Caco-2 (cell line): ENCODE measurements at regions not wholly inside any gene's neighbourhood (a gene's known extent, or its start where the extent isn't known, plus 50 kb on each side); places are given as distances from the start of the nearest gene placed in this dataset.

Experiments
- BruUV-seq: library from RNA; stranded (reverse); fragments of 400-500 nt; replicated peaks from 2 replicates; lab custom pipeline; 2021; lab: Mats Ljungman, UMichigan
- CTCF ChIA-PET: fragments of 300-600 bp; sonication (Branson Sonifier 250); formaldehyde crosslinking; loops from one replicate; lab custom pipeline; 2022; ENCODE audit warnings: antibody characterized with exemption; lab: Charles Lee
- POLR2A ChIA-PET: fragments of 300-600 bp; sonication (Branson Sonifier 250); formaldehyde crosslinking; loops from one replicate; lab custom pipeline; 2022; ENCODE audit warnings: antibody characterized with exemption; lab: Charles Lee
- DNase-seq, 2 experiments: peaks; one replicate each; pipeline versions ENCODE4 v3.0.0 to v3.0.0-alpha.2; 2020 to 2022
- H3K27me3 ChIP-seq: replicated peaks from 2 replicates; pipeline ENCODE4 v1.6.0; 2011; ENCODE audit warnings: low read length; ENCODE audit not compliant: control insufficient read depth, insufficient read depth
- H3K36me3 ChIP-seq: 2 replicates; pipeline ENCODE4 v1.5.1; 2011; ENCODE audit warnings: low read length; ENCODE audit not compliant: control insufficient read depth, insufficient read depth
- H3K4me1 ChIP-seq: fragments of 250-450 bp; sonication (Bioruptor Pico); 2 replicates; pipeline ENCODE4 v1.5.1; 2020; ENCODE audit warnings: mild to moderate bottlenecking
- H3K4me3 ChIP-seq: 2 replicates; pipeline ENCODE4 v1.5.1; 2011; ENCODE audit warnings: low read depth, mild to moderate bottlenecking, control low read depth, low read length
- H3K9me3 ChIP-seq: fragments of 250-450 bp; sonication (Bioruptor Pico); 2 replicates; pipeline ENCODE4 v1.5.1; 2020; ENCODE audit warnings: mild to moderate bottlenecking, moderate library complexity
- H3K27ac Mint-ChIP-seq: one replicate; pipeline ENCODE4 v1.8.0; 2022; ENCODE audit warnings: mixed read lengths; ENCODE audit not compliant: unreplicated experiment
- H3K27me3 Mint-ChIP-seq: one replicate; pipeline ENCODE4 v1.8.0; 2022; ENCODE audit warnings: mixed read lengths; ENCODE audit not compliant: insufficient read depth, unreplicated experiment
- H3K36me3 Mint-ChIP-seq: one replicate; pipeline ENCODE4 v1.8.0; 2022; ENCODE audit warnings: mild to moderate bottlenecking, mixed read lengths; ENCODE audit not compliant: insufficient read depth, unreplicated experiment
- H3K4me1 Mint-ChIP-seq: one replicate; pipeline ENCODE4 v1.8.0; 2022; ENCODE audit warnings: low read depth, mixed read lengths; ENCODE audit not compliant: unreplicated experiment
- H3K4me3 Mint-ChIP-seq: one replicate; pipeline ENCODE4 v1.8.0; 2022; ENCODE audit warnings: mild to moderate bottlenecking, moderate library complexity, mixed read lengths; ENCODE audit not compliant: unreplicated experiment
- H3K9me3 Mint-ChIP-seq: one replicate; pipeline ENCODE4 v1.8.0; 2022; ENCODE audit warnings: mixed read lengths; ENCODE audit not compliant: unreplicated experiment
- intact Hi-C: fragments of 100-400 bp; cut with micrococcal nuclease; formaldehyde crosslinking; loops from one replicate; pipeline ENCODE4 v1.10.0; 2022; ENCODE audit not compliant: unreplicated experiment
- TF ChIP-seq, protein P1 (sequence below), 2 experiments: fragments of 200-600 bp in 1 of 2; IDR thresholded peaks; 1 replicate in 1 of 2; 2 replicates in 1 of 2; pipeline versions ENCODE4 v1.5.1 to v1.8.0; 2011 to 2022; ENCODE audit warnings: antibody characterized with exemption in 1 of 2, control low read depth in 1 of 2, inconsistent platforms in 1 of 2, low read depth in 1 of 2, low read length in 1 of 2, mild to moderate bottlenecking in 1 of 2, moderate library complexity in 1 of 2; ENCODE audit not compliant: insufficient read depth in 1 of 2, severe bottlenecking in 1 of 2, unreplicated experiment in 1 of 2

DNA sequence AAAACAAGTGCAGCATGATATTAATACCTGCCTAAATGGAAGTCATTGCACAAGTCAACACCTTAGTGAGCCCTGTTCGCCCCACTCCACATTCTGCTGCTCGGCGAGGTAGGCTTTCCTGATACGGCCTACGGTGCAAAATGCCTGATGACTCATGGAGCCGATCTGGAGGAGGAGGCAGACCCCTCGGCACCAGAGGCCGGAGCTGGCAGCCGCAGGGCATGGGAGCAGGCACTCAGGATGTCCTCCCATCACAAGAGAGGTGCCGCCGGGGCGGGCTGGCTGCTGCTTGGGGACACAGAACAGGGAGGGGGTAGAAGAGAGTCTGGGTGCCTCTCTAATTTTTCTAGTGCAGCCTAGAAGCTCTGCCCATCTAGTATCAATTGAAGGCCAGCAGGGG lies 418.5 kb upstream of the MGMT start:
- no TSS peak for BruUV-seq
- H3K9me3 Mint-ChIP-seq, result no peaks in the 10 kb centered on the region
- ChIA-PET POLR2A (no interaction called here), CTCF (no interaction called here)
- no peak overlapping the region for H3K4me3 ChIP-seq
- intact Hi-C loops, result no loop called here
- H3K27me3 Mint-ChIP-seq, result peaks cover 21% of the 10 kb centered on the region
- H3K27ac Mint-ChIP-seq, result no peak overlapping the region
- no peak for DNase-seq
- no peaks in the 10 kb centered on the region for H3K36me3 ChIP-seq
- no peaks in the 10 kb centered on the region for H3K4me1 ChIP-seq
- H3K4me1 Mint-ChIP-seq, result no peaks in the 10 kb centered on the region
- TF ChIP-seq, protein P1, sequence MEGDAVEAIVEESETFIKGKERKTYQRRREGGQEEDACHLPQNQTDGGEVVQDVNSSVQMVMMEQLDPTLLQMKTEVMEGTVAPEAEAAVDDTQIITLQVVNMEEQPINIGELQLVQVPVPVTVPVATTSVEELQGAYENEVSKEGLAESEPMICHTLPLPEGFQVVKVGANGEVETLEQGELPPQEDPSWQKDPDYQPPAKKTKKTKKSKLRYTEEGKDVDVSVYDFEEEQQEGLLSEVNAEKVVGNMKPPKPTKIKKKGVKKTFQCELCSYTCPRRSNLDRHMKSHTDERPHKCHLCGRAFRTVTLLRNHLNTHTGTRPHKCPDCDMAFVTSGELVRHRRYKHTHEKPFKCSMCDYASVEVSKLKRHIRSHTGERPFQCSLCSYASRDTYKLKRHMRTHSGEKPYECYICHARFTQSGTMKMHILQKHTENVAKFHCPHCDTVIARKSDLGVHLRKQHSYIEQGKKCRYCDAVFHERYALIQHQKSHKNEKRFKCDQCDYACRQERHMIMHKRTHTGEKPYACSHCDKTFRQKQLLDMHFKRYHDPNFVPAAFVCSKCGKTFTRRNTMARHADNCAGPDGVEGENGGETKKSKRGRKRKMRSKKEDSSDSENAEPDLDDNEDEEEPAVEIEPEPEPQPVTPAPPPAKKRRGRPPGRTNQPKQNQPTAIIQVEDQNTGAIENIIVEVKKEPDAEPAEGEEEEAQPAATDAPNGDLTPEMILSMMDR (IDR thresholded peaks at IDR 0.05; ENCODE audit: insufficient read depth in 1 of 2, low read depth in 1 of 2, low read length in 1 of 2, severe bottlenecking in 1 of 2, unreplicated experiment in 1 of 2), result no peak
- H3K9me3 ChIP-seq, result no peaks in the 10 kb centered on the region
- no peak overlapping the region for H3K4me3 Mint-ChIP-seq
- no peaks in the 10 kb centered on the region for H3K36me3 Mint-ChIP-seq
- no peaks in the 10 kb centered on the region for H3K27me3 ChIP-seq

DNA sequence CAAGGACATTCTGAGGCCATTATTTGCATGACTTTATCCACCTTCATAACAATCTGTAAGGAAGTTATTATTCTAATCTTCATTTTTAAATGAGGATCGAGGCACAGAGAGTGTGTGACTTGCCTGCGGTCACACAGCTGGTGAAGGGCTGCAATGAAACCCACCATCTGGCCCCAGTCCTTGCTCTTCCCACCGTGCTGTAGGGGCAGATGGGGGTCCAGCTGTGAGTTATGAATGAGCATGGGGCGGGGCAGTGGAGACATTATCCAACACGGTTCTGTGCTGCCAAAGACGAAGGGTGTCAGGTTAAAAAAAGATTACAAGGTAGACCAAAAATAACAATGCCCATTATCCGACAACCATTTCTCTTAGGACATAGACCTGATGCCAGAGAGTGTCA lies 417.5 kb upstream of the MGMT start:
- POLR2A ChIA-PET, result no interaction called here
- Histone ChIP-seq H3K4me1 (no peaks in the 10 kb centered on the region), H3K27me3 (no peaks in the 10 kb centered on the region), H3K36me3 (no peaks in the 10 kb centered on the region), H3K4me3 (no peak overlapping the region), H3K9me3 (no peaks in the 10 kb centered on the region)
- Mint-ChIP-seq H3K4me3 (no peak overlapping the region), H3K36me3 (no peaks in the 10 kb centered on the region), H3K27me3 (peaks cover 16% of the 10 kb centered on the region), H3K9me3 (no peaks in the 10 kb centered on the region), H3K27ac (no peak overlapping the region), H3K4me1 (no peaks in the 10 kb centered on the region)
- TF ChIP-seq, protein P1 (IDR thresholded peaks at IDR 0.05; ENCODE audit: insufficient read depth in 1 of 2, low read depth in 1 of 2, low read length in 1 of 2, severe bottlenecking in 1 of 2, unreplicated experiment in 1 of 2), result no peak
- CTCF ChIA-PET, result no interaction called here
- no peak for DNase-seq
- no TSS peak for BruUV-seq
- intact Hi-C loops, result no loop called here

DNA sequence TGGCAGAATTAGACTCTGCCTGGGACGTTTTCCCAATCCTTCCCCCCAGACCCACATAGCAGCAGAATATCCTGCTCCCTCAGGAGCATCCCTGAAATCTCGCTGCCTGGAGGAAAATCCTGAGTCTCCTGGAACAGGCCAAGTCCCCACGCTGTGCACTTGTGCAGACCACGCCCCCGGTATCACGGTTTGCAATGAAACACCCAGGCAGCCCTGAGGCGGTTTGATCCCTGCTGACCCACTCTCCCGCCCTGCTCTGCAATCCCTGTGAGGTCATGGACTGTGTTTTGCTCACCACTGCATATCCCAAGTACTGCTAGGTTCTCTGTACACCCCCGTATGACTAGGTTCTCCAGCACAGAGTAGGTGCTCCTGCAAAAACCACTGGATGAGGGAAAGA lies 411.8 kb upstream of the MGMT start:
- no peaks in the 10 kb centered on the region for H3K4me1 ChIP-seq
- H3K4me3 ChIP-seq, result no peak overlapping the region
- no peaks in the 10 kb centered on the region for H3K9me3 ChIP-seq
- H3K4me3 Mint-ChIP-seq, result no peak overlapping the region
- DNase-seq, result no peak
- H3K27me3 Mint-ChIP-seq, result peaks cover 3% of the 10 kb centered on the region
- intact Hi-C loops, result no loop called here
- H3K27ac Mint-ChIP-seq, result no peak overlapping the region
- no peaks in the 10 kb centered on the region for H3K4me1 Mint-ChIP-seq
- ChIA-PET POLR2A (no interaction called here), CTCF (no interaction called here)
- BruUV-seq, result no TSS peak
- TF ChIP-seq, protein P1 (IDR thresholded peaks at IDR 0.05; ENCODE audit: insufficient read depth in 1 of 2, low read depth in 1 of 2, low read length in 1 of 2, severe bottlenecking in 1 of 2, unreplicated experiment in 1 of 2), result no peak
- no peaks in the 10 kb centered on the region; the same call in 1 of the 2 replicates for H3K27me3 ChIP-seq
- no peaks in the 10 kb centered on the region for H3K9me3 Mint-ChIP-seq
- no peaks in the 10 kb centered on the region for H3K36me3 ChIP-seq
- H3K36me3 Mint-ChIP-seq, result no peaks in the 10 kb centered on the region
